Psoas muscle (tissue), 7 donors: ENCODE measurements at regions not wholly inside any gene's neighbourhood (a gene's known extent, or its start where the extent isn't known, plus 50 kb on each side); places are given as distances from the start of the nearest gene placed in this dataset.
"Not testable (repeated sequence)": the region's sequence is repeated elsewhere in the genome, so short reads cannot be mapped to it uniquely, and the experiment has no call there.

Source experiments
- ATAC-seq, 4 donors: fragments of 200-7000 bp; cut with Tn5 transposase; one replicate each; pipeline ENCODE4 v1.9.1; 2020; ENCODE audit warnings: moderate library complexity in 3 of 4, mild to moderate bottlenecking in 2 of 4
- DNase-seq, 2 donors: peaks; one replicate each; pipeline ENCODE4 v3.0.0-alpha.2; 2020
- H3K27ac ChIP-seq: fragments of 200-600 bp; one replicate; pipeline ENCODE4 v1.8.0; 2022
- H3K27me3 ChIP-seq, 3 donors: fragments of 200-600 bp in 1 of 3; one replicate each; pipeline versions ENCODE4 v1.6.1 to v1.8.0; 2013 to 2022; ENCODE audit warnings: low read length in 2 of 3, mild to moderate bottlenecking in 2 of 3, moderate library complexity in 1 of 3; ENCODE audit not compliant: insufficient read depth in 3 of 3
- H3K36me3 ChIP-seq, 2 donors: fragments of 200-600 bp in 1 of 2; one replicate each; pipeline versions ENCODE4 v1.6.1 to v1.8.0; 2013 to 2022; ENCODE audit warnings: low read depth in 1 of 2, mild to moderate bottlenecking in 1 of 2, moderate library complexity in 1 of 2; ENCODE audit not compliant: insufficient read depth in 1 of 2
- H3K4me1 ChIP-seq: fragments of 200-600 bp; one replicate; pipeline ENCODE4 v1.8.0; 2022
- H3K4me3 ChIP-seq: fragments of 200-600 bp; one replicate; pipeline ENCODE4 v1.8.0; 2022; ENCODE audit warnings: mild to moderate bottlenecking
- H3K9me3 ChIP-seq: fragments of 200-600 bp; one replicate; pipeline ENCODE4 v1.8.0; 2022
- CTCF ChIP-seq: fragments of 200-600 bp; IDR thresholded peaks from one replicate; pipeline ENCODE4 v1.8.0; 2022; ENCODE audit warnings: antibody characterized with exemption
- WGBS, 3 donors: extraction: QIAGEN DNeasy Blood & Tissue Kit; methylation state at CpG; one replicate each; pipeline versions ENCODE4 v1.1.6 to v1.1.7; 2013; 5-methylcytosine and 5-hydroxymethylcytosine counted together
- intact Hi-C, 2 donors: fragments of 100-400 bp; cut with DNase I; formaldehyde crosslinking; loops; one replicate each; pipeline versions ENCODE4 v1.11.0 to v1.14.2; 2022
- donor health status: healthy with polysubstance abuse.
- donor health status: DM: no; HTN: no; CAD: no; lungs with moderate emphysema.
- donor health status: Bipolar disorder and iron deficiency.
- donor health status: healthy.
- donor health status: DM: yes; HTN: yes; CAD: no.
- donor health status: DM: no; HTN: no; CAD: no.
- donor health status: DM: yes; HTN: yes; CAD: no.

- H3K4me1 ChIP-seq = no peaks in the 10 kb centered on the region
- TF ChIP-seq CTCF = no peak
- H3K27ac ChIP-seq = no peak overlapping the region
- H3K27me3 ChIP-seq = no peaks in the 10 kb centered on the region
- H3K36me3 ChIP-seq = no peaks in the 10 kb centered on the region
- WGBS, 3 donors = 81 to 93% (median 83%) methylated on average over 4 of the region's 4 CpGs
- ATAC-seq (no peak), DNase-seq (no peak)
- no peaks in the 10 kb centered on the region for H3K9me3 ChIP-seq
- intact Hi-C loops = no loop called here
- H3K4me3 ChIP-seq = no peak overlapping the region
These were observed 136.3 kb downstream of the INHBA start for GRCh38 chr7:41566581-41566980.

GRCh38 chr7:41565655-41566054, 137.2 kb downstream of the INHBA start:
- Histone ChIP-seq H3K27ac (no peak overlapping the region), H3K9me3 (no peaks in the 10 kb centered on the region), H3K4me1 (no peaks in the 10 kb centered on the region), H3K4me3 (no peak overlapping the region), H3K27me3 (no peaks in the 10 kb centered on the region), H3K36me3 (no peaks in the 10 kb centered on the region)
- no peak for ATAC-seq
- intact Hi-C loops = no loop called here
- WGBS, 3 donors = 76 to 81% (median 81%) methylated on average over 4 of the region's 4 CpGs
- TF ChIP-seq CTCF = no peak
- DNase-seq = no peak

- no peaks in the 10 kb centered on the region for H3K4me1 ChIP-seq
- WGBS, 3 donors = 85 to 87% (median 87%) methylated on average over 3 of the region's 3 CpGs
These were observed 143.5 kb downstream of the INHBA start for GRCh38 chr7:41559426-41559825.

GRCh38 chr7:41554481-41554880, 148.4 kb downstream of the INHBA start:
- no peak overlapping the region for H3K4me3 ChIP-seq
- ATAC-seq (no peak), DNase-seq (no peak)
- H3K4me1 ChIP-seq = no peaks in the 10 kb centered on the region
- no peaks in the 10 kb centered on the region for H3K36me3 ChIP-seq
- TF ChIP-seq CTCF = no peak
- no peaks in the 10 kb centered on the region for H3K9me3 ChIP-seq
- H3K27me3 ChIP-seq = no peaks in the 10 kb centered on the region
- intact Hi-C loops = no loop called here
- no peak overlapping the region for H3K27ac ChIP-seq

More at GRCh38 chr7:41559426-41559825, 143.5 kb downstream of the INHBA start:
- Histone ChIP-seq H3K9me3 (no peaks in the 10 kb centered on the region), H3K27ac (no peak overlapping the region), H3K27me3 (no peaks in the 10 kb centered on the region), H3K4me3 (no peak overlapping the region), H3K36me3 (no peaks in the 10 kb centered on the region)
- ATAC-seq = no peak
- intact Hi-C loops = no loop called here
- TF ChIP-seq CTCF = no peak
- DNase-seq = no peak

- intact Hi-C loops, H3K36me3 ChIP-seq, H3K27ac ChIP-seq, ATAC-seq, H3K4me3 ChIP-seq, H3K9me3 ChIP-seq, H3K4me1 ChIP-seq, DNase-seq, H3K27me3 ChIP-seq: not testable (repeated sequence)
These were observed 152.8 kb downstream of the INHBA start for GRCh38 chr7:41550046-41550445.
